GM21786 (cell line): ENCODE measurements at regions not wholly inside any gene's neighbourhood (a gene's known extent, or its start where the extent isn't known, plus 50 kb on each side); places are given as distances from the start of the nearest gene placed in this dataset.
"Not testable (repeated sequence)": the region's sequence is repeated elsewhere in the genome, so short reads cannot be mapped to it uniquely, and the experiment has no call there.

ENCODE experiments used
- ATAC-seq: cut with Tn5 transposase; IDR thresholded peaks from one replicate; pipeline ENCODE4 v1.9.1; 2021; ENCODE audit not compliant: unreplicated experiment

DNA sequence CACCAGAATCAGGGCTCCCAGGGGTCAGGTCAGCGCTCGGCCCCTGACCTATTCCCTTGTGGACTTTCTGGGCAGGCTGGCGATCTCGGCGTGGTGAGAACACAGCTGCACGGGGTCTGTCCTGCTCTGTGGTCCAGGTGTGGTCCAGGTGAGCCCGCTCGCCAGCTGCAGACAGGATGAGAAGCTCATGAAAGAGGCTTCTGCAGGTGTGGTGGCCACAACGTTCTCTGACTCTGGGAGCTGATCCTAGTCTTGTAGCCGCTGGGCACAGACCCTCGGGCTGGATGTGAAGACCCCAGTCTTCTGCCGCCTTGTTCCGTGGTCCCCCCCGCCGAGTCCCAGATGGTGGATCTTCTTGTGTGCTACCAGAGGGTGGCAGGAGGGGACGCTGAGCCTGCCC lies 129.7 kb downstream of the RTP5 start:
- ATAC-seq, result no peak

DNA sequence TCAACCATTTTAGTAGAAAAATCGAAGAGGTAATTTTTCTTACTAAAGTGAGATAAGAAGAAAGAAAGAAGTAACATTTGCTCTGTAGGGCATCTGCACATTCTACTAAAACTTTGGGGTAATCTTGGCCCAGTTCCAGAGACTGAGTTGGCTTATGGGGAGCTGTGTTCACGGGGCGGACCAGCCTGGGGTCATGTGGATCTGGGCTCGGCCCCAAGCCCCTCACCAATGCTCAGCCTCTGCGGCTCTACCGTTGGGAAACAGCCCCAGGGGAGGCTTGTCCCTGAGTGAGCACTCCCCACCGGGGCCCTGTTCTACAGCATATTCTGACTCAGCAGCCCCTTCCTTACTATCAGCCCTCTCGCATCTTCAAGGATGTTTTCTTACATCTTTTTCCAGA lies 132.3 kb downstream of the RTP5 start:
- no peak for ATAC-seq

DNA sequence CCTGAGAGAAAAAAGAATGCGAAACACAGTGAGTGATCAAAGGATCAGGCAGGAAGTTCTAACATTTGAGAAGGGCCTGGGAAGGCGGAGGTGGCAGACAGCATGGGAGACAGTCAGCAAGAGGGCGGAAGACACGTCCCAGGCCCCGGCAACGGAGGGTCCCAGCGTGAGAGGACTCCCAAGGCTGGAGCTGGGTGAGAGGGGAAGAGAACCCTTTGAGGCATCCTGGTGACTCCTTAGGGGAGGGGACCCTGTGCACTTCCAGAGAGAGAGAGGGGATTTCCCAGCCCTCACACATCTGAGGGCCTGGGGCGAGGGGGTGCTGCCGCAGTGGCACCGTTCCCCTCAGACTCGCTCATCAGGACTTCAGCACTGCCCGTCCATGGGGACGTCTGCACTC lies 133.4 kb downstream of the RTP5 start:
- no peak for ATAC-seq

GRCh38 chr2:242004223-242004901 lies 134.8 kb downstream of the RTP5 start:
- no peak for ATAC-seq

- ATAC-seq, result no peak
These were observed 135.3 kb downstream of the RTP5 start for GRCh38 chr2:242004902-242005230.

DNA sequence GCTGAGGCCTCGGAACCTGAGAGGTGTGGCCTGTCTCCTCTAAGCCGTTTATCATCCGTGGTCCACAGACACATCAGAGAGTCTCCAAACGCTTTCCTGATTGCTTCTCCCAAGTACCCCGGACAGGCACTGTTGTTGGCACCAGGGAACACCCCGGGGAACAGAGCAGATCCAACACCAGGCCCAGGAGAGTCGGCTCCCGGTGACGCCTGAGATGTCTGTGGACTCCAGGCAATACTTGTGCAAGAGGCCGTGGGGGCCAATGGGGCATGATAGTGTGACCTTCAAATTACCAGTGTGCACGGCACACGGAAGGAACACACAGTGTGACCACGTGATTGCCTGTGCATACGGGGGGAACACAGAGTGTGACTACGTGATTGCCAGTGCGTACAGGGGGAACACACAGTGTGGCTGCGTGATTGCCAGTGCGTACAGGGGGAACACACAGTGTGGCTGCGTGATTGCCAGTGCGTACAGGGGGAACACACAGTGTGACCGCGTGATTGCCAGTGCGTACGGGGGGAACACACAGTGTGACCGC lies 136.6 kb downstream of the RTP5 start:
- ATAC-seq, result not testable (repeated sequence)

DNA sequence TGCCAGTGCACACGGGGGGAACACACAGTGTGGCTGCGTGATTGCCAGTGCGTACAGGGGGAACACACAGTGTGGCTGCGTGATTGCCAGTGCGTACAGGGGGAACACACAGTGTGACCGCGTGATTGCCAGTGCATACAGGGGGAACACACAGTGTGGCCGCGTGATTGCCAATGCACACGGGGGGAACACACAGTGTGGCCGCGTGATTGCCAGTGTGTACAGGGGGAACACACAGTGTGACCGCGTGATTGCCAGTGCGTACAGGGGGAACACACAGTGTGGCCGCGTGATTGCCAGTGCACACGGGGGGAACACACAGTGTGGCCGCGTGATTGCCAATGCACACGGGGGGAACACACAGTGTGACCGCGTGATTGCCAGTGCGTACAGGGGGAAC lies 139.4 kb downstream of the RTP5 start:
- ATAC-seq, result not testable (repeated sequence)

- ATAC-seq, result not testable (repeated sequence)
These were observed 140.3 kb downstream of the RTP5 start for GRCh38 chr2:242009846-242010245.

DNA sequence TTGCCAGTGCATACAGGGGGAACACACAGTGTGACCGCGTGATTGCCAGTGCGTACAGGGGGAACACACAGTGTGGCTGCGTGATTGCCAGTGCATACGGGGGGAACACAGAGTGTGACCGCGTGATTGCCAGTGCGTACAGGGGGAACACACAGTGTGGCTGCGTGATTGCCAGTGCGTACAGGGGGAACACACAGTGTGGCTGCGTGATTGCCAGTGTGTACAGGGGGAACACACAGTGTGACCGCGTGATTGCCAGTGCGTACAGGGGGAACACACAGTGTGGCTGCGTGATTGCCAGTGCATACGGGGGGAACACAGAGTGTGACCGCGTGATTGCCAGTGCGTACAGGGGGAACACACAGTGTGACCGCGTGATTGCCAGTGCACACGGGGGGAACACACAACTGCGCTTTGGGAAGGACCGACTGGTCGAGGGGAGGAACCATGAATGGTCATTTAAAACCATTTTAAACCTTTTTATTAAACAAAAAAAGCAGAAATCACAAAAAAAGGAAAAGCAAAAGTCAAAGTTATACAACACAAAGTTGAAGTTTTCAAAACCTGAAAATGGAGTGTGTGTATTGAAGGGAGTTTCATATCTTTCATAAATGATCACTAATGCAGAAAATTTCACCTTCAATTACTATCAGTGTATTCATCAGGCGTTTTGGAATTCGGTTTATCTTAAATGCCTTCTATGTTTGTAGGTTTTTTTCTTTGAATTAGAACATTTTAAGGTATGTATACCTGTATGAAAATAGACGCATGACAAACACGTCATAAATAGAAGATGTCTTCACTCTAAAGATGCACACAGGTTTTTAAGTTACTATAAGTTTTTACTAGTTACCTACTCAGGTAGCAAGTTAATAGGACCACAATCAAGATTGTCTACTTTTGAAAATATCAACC lies 141.0 kb downstream of the RTP5 start:
- not testable (repeated sequence) for ATAC-seq

- ATAC-seq, result no peak
These were observed 141.6 kb downstream of the RTP5 start for GRCh38 chr2:242011167-242011513.

GRCh38 chr2:242011516-242011915 lies 142.0 kb downstream of the RTP5 start:
- no peak for ATAC-seq

DNA sequence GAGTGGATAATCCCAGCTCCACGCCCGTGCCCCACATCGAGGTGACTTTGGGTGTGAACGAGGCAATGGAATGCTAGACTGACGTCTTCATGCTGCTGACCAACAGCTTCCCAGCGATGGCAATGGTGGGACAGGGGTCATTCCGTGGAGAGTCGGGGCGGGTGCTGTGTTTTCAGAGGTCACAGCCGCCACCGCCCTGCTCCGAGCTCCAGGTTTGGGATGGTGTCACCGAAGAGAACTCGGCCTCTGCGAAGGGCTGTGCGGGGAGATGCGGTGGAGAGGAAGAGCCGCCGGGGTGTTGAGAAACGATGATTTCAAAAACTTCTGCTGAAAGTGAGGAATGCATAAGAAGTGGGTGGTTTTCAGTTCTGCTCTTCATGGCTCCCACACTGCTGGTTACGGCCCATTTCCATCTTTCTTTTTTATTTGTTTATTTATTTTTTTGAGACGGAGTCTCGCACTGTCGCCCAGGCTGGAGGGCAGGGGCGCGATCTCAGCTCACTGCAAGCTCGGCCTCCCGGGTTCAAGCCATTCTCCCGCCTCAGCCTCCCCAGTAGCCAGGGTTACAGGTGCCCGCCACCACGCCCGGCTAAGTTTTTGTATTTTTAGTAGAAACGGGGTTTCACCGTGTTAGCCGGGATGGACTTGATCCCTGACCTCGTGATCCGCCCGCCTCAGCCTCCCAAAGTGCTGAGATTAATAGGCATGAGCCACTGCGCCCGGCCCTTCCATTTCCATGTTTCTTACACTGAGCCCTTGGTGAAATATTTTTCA lies 142.6 kb downstream of the RTP5 start:
- no peak for ATAC-seq

GRCh38 chr2:242012956-242013764 lies 143.6 kb downstream of the RTP5 start:
- ATAC-seq, result no peak

DNA sequence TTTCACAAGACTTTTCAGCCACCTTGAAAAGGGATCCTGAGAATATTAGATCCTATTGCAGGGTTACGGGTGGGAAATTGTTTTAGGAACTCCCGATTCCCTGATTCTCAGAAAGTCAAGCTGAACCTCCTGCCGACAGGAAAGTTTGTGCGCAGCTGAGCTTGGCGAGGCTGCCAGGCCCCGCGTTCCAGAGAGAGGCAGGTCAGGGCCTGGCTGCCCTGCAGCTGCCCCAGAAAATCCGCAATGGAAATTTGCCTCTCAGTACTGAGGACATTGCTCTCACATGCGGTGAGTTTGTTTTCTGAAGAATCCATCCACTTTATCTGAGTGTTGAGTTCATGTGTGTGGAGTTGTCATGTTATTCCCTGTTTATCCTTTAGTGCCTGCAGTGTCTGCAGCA lies 144.2 kb downstream of the RTP5 start:
- ATAC-seq, result no peak

DNA sequence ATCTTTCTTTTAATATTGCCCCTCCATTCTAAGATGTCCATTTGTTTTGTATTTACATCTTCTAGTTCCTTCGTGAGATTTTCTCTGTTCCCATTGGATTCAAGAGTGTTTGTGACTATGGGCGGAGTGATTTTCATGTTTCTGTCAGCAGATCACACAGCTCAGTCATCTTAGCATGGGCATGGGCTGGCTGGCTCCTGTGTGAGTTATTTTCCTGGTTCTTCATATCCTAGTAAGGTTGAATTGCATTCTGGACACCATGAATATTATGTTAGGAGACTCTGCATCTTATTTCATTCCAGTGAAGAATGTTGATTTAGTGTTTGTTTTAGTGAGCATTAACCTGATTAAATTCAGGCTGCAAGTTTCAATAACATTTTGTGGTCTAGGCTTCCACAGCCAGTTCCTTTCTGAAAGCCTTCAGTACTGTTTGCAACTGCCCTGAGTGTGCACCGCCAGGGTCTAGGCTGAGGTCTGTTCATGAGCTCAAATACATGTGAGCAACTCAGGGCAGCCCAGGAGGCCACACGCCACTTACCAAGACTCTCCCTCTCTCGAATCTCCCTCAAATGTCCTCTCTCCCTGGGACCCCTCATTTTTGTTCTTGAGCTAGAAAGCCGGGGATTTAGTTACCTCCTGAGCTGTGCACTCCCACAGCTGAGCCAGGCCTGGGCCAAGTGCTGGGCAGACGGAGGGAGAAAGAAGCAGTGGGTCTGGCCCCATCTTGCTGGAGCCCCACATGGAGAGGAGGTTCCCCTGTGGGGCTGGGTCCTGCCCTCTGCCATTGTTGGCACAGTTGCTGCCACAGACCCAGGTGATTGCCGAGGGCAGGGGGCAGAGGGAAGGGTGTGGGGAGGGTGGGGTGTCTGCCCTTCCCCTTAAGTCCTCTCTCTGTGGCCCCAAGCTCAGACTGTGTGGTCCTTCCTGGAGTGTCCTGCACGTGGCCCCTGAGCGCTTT lies 145.9 kb downstream of the RTP5 start:
- ATAC-seq, result no peak

DNA sequence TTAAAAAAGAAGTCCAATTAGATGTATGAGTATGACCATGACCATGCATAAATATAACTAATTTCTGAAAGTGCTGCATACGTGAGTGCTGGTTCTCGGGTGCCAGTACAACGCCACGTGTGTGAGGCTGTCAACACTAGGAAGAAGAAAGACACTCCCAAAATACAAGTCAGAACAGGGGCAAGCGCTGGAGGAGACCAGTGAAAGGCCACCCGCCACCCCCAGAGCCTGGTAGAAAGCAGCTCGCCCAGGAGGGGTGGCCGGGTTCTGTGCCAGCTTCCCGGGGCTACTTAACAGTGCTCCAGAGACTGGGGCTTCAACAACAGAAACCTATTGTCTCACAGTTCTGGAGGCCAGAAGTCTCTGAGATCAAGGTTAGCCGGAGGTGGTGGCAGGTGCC lies 147.6 kb downstream of the RTP5 start:
- no peak for ATAC-seq

DNA sequence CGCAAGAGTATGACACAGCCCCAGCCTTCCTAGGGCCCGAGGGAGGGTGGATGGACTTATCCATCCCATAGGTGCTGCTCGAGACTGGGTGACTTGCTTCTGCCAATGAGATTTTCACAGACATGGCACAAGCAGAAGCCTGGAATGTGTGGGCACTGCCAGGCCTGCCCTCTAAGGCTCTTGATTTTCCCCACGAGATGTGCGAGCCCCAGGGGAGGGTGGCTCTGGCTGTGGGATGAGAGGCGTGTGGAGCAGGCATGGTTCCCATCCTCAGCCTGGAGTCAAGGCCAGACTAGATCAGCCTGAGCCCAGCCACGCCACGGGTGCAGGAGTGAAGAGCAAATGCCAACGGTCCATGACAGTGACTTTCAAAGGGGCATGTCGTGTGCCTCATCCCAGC lies 148.9 kb downstream of the RTP5 start:
- ATAC-seq, result not testable (repeated sequence)

DNA sequence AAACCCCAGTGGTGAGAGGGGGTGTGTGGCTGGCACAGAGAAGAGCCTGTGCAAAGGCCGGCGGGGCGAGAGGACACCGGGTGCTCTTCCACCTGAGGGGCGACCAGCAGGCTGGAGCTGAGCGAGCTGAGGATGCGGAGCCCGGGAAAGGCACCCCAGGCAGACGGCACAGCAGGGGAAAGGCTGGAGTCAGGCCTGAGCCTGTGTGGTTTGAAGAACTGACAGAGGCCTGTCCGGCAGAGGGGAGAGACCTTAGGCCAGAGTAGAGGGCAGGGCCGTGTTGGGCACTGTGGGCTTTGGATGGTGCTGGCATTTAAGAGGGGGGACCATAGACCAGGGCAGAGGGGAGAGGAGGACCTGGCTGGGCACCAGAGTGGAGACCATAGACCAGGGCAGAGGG lies 149.8 kb downstream of the RTP5 start:
- no peak for ATAC-seq

DNA sequence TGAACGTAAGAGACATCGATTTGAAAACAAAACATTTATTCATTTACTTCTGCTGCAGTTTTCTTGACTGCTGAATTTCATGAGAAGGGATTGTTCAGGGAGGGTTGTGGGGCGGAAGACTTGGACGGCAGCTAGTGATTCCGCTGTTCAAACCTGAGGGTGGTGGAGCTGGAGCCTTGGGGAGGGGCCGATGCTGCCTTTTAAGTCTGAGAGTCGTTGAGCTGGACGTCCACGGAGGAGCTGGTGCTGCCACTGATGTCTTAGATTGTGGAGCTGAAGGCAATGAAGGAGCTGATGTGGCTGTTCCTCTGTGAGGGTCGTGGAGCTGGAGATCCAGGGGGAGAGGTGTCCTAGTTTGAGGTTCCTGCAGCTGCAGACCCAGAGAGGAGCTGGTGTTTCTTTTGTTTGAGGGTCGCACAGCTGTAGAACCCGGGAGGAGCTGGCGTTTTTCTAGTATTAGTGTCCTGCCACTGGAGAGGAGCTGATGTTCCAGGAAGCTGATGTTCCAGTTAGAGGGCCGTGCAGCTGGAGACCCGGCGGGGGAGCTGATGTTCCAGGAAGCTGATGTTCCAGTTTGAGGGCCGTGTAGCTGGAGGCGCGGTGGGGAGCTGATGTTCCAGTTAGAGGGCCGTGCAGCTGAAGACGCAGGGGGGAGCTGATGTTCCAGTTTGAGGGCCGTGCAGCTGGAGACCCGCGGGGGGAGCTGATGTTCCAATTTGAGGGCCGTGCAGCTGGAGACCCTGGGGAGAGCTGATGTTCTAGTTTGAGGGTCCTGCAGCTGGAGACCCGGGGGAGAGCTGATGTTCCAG lies 150.9 kb downstream of the RTP5 start:
- ATAC-seq, result no peak
